Endothelial cell of umbilical vein (primary cell): ENCODE measurements at regions not wholly inside any gene's neighbourhood (a gene's known extent, or its start where the extent isn't known, plus 50 kb on each side); places are given as distances from the start of the nearest gene placed in this dataset.

Experiments used
- MYC ChIP-seq: IDR thresholded peaks from one replicate; pipeline ENCODE4 v1.6.1; 2011; ENCODE audit warnings: mild to moderate bottlenecking, low read depth, low read length
- TF ChIP-seq, protein P1 (sequence below), 2 donors: IDR thresholded peaks; 1 replicate in 1 of 2; 2 replicates in 1 of 2; pipeline ENCODE4 v1.5.1; 2011; ENCODE audit warnings: low read length in 2 of 2, mild to moderate bottlenecking in 2 of 2, moderate library complexity in 2 of 2, control low read depth in 1 of 2, inconsistent platforms in 1 of 2, low read depth in 1 of 2; ENCODE audit not compliant: insufficient read depth in 1 of 2; ENCODE audit errors: extremely low read depth in 1 of 2

DNA sequence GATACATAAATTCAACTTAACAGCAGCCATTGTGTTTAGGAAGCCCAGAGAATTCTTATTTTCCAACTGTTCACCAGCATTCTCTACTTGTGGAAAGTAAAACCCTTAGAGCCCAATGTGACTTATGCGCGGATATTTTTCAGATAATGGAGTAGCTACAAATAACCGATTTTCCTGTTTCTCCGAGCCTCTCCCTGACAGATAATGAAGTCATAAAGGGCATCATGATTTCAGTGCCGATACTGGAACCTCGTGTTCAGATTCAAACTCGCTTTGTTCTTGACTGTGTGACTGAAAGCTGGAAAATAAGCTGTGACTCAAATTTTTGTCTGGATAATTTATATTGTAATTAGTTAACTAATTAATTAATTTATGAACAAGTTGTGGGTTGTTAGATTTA is 228.2 kb downstream of the VAPA start:
- TF ChIP-seq, protein P1, sequence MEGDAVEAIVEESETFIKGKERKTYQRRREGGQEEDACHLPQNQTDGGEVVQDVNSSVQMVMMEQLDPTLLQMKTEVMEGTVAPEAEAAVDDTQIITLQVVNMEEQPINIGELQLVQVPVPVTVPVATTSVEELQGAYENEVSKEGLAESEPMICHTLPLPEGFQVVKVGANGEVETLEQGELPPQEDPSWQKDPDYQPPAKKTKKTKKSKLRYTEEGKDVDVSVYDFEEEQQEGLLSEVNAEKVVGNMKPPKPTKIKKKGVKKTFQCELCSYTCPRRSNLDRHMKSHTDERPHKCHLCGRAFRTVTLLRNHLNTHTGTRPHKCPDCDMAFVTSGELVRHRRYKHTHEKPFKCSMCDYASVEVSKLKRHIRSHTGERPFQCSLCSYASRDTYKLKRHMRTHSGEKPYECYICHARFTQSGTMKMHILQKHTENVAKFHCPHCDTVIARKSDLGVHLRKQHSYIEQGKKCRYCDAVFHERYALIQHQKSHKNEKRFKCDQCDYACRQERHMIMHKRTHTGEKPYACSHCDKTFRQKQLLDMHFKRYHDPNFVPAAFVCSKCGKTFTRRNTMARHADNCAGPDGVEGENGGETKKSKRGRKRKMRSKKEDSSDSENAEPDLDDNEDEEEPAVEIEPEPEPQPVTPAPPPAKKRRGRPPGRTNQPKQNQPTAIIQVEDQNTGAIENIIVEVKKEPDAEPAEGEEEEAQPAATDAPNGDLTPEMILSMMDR (IDR thresholded peaks at IDR 0.05; ENCODE audit: extremely low read depth in 1 of 2, insufficient read depth in 1 of 2, low read depth in 1 of 2, low read length in 2 of 2): no peak
- TF ChIP-seq MYC: no peak
